ENCODE measurements at regions not wholly inside any gene's neighbourhood (a gene's known extent, or its start where the extent isn't known, plus 50 kb on each side); places are given as distances from the start of the nearest gene placed in this dataset.

GRCh38 chr20:19122395-19122794 is 90.0 kb upstream of the SLC24A3 start (continued):
- TF ChIP-seq CHD7 (IDR thresholded peaks at IDR 0.05; ENCODE audit: insufficient replicate concordance, low read length) = no peak
- no peak for TF ChIP-seq CBX5 (IDR thresholded peaks at IDR 0.05; ENCODE audit: low read depth, low read length)
- no peak for TF ChIP-seq E2F6 (IDR thresholded peaks at IDR 0.05)
- no peak for TF ChIP-seq SIN3A (conservative IDR thresholded peaks at IDR 0.05 in 1 of 2, IDR thresholded peaks at IDR 0.05 in 1 of 2; ENCODE audit: low read depth in 1 of 2, low read length in 2 of 2)
- TF ChIP-seq SIX5 (IDR thresholded peaks at IDR 0.05; ENCODE audit: low read depth, low read length) = no peak
- no peak for TF ChIP-seq PHF8 (conservative IDR thresholded peaks at IDR 0.05; ENCODE audit: low read depth, low read length)
- TF ChIP-seq KDM4A (IDR thresholded peaks at IDR 0.05; ENCODE audit: low read depth, low read length, severe bottlenecking) = no peak

All from H1 (cell line).